ENCODE measurements at regions not wholly inside any gene's neighbourhood (a gene's known extent, or its start where the extent isn't known, plus 50 kb on each side); places are given as distances from the start of the nearest gene placed in this dataset.
"Not testable (repeated sequence)": the region's sequence is repeated elsewhere in the genome, so short reads cannot be mapped to it uniquely, and the experiment has no call there.

DNA sequence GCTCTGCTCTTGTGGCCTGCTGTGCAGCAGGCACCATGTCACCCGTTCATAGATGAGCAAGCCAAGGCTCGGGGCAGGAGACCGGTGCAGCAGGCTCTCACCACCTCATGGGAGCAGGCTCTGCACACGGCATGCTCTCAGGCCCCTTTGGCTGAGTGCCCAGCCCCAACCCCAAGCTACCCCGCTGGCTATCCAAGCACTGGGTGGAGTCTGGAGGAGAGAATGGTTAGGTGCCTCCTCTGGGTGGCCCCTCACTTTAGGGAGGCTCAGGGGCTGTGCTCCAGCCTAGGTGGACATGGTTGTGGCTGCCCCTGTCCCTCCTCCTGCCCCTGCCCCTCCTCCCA is 199.9 kb downstream of the IGLL1 start:
- Histone ChIP-seq H3K4me3 (no peak overlapping the region), H3K27ac (ENCODE audit: extremely low read depth, low read depth, low read length) (no peak overlapping the region), H4K20me1 (replicated peaks; ENCODE audit: control insufficient read depth, insufficient read depth, low read length) (no peaks in the 10 kb centered on the region), H3K9ac (ENCODE audit: insufficient read depth in 1 of 2, low read depth in 2 of 2, low read length in 2 of 2) (no peak overlapping the region), H3K4me2 (ENCODE audit: insufficient read depth, low read length) (no peak overlapping the region), H3K27me3 (ENCODE audit: control insufficient read depth in 2 of 2, insufficient read depth in 2 of 2, low read length in 2 of 2) (peaks cover 0 to 5% of the 10 kb centered on the region in 2 experiments; a peak in 1 of 5 replicates), H3K4me1 (replicated peaks in 1 of 2; ENCODE audit: control insufficient read depth in 2 of 2, insufficient read depth in 2 of 2, low read length in 2 of 2) (peaks cover 0 to 6% of the 10 kb centered on the region in 2 experiments; a peak in 2 of 5 replicates), H3K79me2 (ENCODE audit: control insufficient read depth, insufficient read depth, low read length) (no peaks in the 10 kb centered on the region), H2AFZ (ENCODE audit: low read depth, low read length) (no peak overlapping the region), H3K9me3 (replicated peaks; ENCODE audit: control insufficient read depth, insufficient read depth, low read depth, low read length) (no peaks in the 10 kb centered on the region), H3K9me1 (ENCODE audit: control insufficient read depth, insufficient read depth, low read length) (no peaks in the 10 kb centered on the region), H3K36me3 (ENCODE audit: control insufficient read depth, insufficient read depth, low read length) (no peaks in the 10 kb centered on the region)
- ATAC-seq (no peak; the same call in 1 of the 3 replicates), DNase-seq (ENCODE audit: extremely low read depth in 1 of 4, low spot score in 3 of 4) (peak in 1 of 4 experiments; percentile 7), FAIRE-seq (no peak)
- TF ChIP-seq NFIC (IDR thresholded peaks at IDR 0.05) (peak; percentile 29; the same call in 1 of the 2 replicates), MBD2 (IDR thresholded peaks at IDR 0.05; ENCODE audit: borderline replicate concordance, low read depth) (no peak)
- POLR2A ChIA-PET = no interaction called here
- BruUV-seq (replicated peaks) = no TSS peak
- WGBS (ENCODE audit: insufficient coverage, low coverage, missing lambda C conversion rate) = no CpG with 5 or more reads among the region's 5 CpGs
- CTCF ChIA-PET (ENCODE audit: low intra/inter-chr PET ratio) = no interaction called here
- in situ Hi-C loops (cut with MboI) (loop anchor here (10.0 to 25.0 kb wide), 2 partner anchors 75 to 418 kb away; no protein-coding TSS in a partner anchor), intact Hi-C loops (cut with micrococcal nuclease) (no loop called here)

DNA sequence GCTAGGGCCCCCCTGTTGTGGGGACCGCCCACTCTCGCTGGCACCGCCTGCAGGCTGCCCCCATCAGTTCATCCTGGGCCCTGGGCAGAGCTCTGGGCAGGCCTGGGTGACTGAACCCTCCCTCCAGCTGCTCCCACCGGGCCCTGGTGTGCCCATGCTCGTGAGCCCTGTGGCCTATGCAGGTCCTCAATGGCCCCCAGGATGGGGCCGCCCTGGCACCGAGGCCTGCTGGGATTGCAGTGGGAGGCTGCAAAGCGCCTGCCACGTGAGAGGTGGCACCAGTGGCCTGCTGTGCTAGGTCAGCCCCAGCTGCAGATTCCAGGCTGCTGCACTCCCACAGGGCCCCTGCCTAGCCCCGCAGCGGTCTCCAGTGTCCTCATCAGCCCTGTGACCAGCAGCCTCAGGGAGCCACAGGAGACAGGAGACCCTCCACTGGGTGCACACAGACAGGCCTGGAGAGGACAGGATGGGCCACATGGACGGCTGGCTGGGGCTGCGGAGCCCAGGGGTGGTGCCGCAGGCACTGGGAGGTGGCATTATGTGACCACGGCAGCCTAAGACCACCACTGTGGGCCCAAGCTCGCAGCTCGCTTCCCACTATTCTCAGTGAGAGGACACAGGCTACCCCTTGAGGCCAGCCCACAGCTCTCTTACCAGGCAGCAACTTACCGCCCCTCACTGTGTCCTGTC is 199.4 kb downstream of the BCR start:
- DNase-seq (ENCODE audit: extremely low read depth in 1 of 4, low spot score in 3 of 4); CTCF ChIA-PET (ENCODE audit: low intra/inter-chr PET ratio); ATAC-seq; BruUV-seq (replicated peaks); H3K9ac ChIP-seq (ENCODE audit: insufficient read depth in 1 of 2, low read depth in 2 of 2, low read length in 2 of 2); H3K4me2 ChIP-seq (ENCODE audit: insufficient read depth, low read length); H3K27ac ChIP-seq (ENCODE audit: extremely low read depth, low read depth, low read length); H3K4me1 ChIP-seq (replicated peaks in 1 of 2; ENCODE audit: control insufficient read depth in 2 of 2, insufficient read depth in 2 of 2, low read length in 2 of 2); H4K20me1 ChIP-seq (replicated peaks; ENCODE audit: control insufficient read depth, insufficient read depth, low read length); intact Hi-C loops (cut with micrococcal nuclease); H3K36me3 ChIP-seq (ENCODE audit: control insufficient read depth, insufficient read depth, low read length); POLR2A ChIA-PET; FAIRE-seq; H3K4me3 ChIP-seq; H2AFZ ChIP-seq (ENCODE audit: low read depth, low read length); H3K9me3 ChIP-seq (replicated peaks; ENCODE audit: control insufficient read depth, insufficient read depth, low read depth, low read length); H3K79me2 ChIP-seq (ENCODE audit: control insufficient read depth, insufficient read depth, low read length); H3K9me1 ChIP-seq (ENCODE audit: control insufficient read depth, insufficient read depth, low read length); H3K27me3 ChIP-seq (ENCODE audit: control insufficient read depth in 2 of 2, insufficient read depth in 2 of 2, low read length in 2 of 2): not testable (repeated sequence)
- 0% methylated on average over 8 of the region's 18 CpGs for WGBS (ENCODE audit: insufficient coverage, low coverage, missing lambda C conversion rate)
- in situ Hi-C loops (cut with MboI) = loop anchor here (10.0 to 25.0 kb wide), 2 partner anchors 75 to 417 kb away; no protein-coding TSS in a partner anchor

Data from K562 (cell line).